ENCODE measurements at regions not wholly inside any gene's neighbourhood (a gene's known extent, or its start where the extent isn't known, plus 50 kb on each side); places are given as distances from the start of the nearest gene placed in this dataset.

DNA sequence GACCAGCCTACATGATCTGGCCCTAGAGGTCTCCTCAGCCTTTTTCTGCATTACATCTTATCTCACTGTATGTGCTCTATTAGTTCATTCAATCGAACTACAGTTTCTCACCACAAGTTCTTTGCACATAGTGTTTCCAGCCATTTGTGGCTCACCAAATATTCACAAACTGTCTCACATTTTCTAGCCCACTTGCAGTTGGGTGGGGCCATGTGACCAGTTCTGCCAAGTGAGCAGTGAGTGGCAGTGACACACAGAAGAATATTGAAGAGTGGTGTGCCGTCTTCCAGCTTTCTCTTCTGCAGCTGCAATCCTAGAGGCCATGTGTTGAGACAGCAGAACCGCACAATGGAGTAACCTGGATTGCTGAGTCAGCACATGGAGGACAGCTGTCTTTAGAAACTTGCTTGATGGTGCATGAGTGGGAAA, 103.2 kb upstream of the ZNF644 start (continued):
- no peak for TF ChIP-seq XRCC5 (IDR thresholded peaks at IDR 0.05; ENCODE audit: low read depth, low read length)
- TF ChIP-seq NUFIP1 (IDR thresholded peaks at IDR 0.05; ENCODE audit: partially characterized antibody), result no peak

DNA sequence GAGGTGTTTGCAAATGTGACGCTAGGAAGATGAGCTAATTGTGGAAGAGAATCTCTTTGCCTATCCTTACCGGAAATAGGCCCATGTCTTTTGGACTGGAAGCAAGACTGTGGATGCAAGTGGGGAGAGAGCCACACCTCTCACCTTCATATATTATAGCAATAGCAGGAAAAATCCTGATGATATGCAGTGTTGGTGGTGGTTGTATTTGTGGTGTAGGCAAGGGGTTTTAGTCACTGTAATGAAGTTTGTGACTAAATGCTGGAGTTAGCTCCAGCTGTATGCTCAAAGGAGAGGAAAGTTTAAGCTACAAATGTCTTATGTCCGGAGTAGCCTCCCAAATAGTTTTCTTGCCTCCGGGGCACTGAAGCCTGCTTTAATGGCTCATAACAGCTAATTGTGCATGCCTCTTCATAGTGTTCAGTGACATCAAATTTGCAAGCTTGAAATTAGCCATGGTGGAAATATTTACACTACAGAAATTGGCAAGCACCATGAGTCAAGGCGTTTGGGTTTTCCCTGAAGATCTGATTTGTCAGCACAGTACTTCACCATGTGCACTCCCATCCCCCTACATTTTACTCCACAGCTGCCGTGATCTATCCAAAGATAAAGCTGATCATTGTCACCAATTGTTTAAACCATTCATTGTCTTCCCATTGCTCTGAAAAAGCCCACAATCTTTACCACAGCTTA, 102.6 kb upstream of the ZNF644 start:
- no peaks in the 10 kb centered on the region for H3K79me2 ChIP-seq (ENCODE audit: control insufficient read depth, insufficient read depth, low read length)
- no peaks in the 10 kb centered on the region for H4K20me1 ChIP-seq (replicated peaks; ENCODE audit: control insufficient read depth, insufficient read depth, low read length)
- DNase-seq (ENCODE audit: extremely low read depth in 1 of 4, low spot score in 3 of 4) (no peak), ATAC-seq (no peak), FAIRE-seq (no peak)
- 1% methylated on average over 6 of the region's 6 CpGs for WGBS (ENCODE audit: insufficient coverage, low coverage, missing lambda C conversion rate)
- in situ Hi-C loops (cut with MboI), result no loop called here
- H3K27me3 ChIP-seq (ENCODE audit: control insufficient read depth in 2 of 2, insufficient read depth in 2 of 2, low read length in 2 of 2), result peaks cover 0 to 9% of the 10 kb centered on the region in 2 experiments; a peak in 3 of 5 replicates
- POLR2A ChIA-PET, result no interaction called here
- H3K4me2 ChIP-seq (ENCODE audit: insufficient read depth, low read length), result no peak overlapping the region
- no peaks in the 10 kb centered on the region for H3K9me1 ChIP-seq (ENCODE audit: control insufficient read depth, insufficient read depth, low read length)
- no peak overlapping the region for H3K27ac ChIP-seq (ENCODE audit: extremely low read depth, low read depth, low read length)
- H3K36me3 ChIP-seq (ENCODE audit: control insufficient read depth, insufficient read depth, low read length), result no peaks in the 10 kb centered on the region
- intact Hi-C loops (cut with micrococcal nuclease), result no loop called here
- no peak overlapping the region for H3K4me3 ChIP-seq
- no TSS peak for BruUV-seq (replicated peaks)
- no peaks in the 10 kb centered on the region for H3K4me1 ChIP-seq (replicated peaks in 1 of 2; ENCODE audit: control insufficient read depth in 2 of 2, insufficient read depth in 2 of 2, low read length in 2 of 2)
- no peak for TF ChIP-seq PHF21A (IDR thresholded peaks at IDR 0.05; ENCODE audit: borderline replicate concordance, low read depth)
- TF ChIP-seq ZBTB8A (IDR thresholded peaks at IDR 0.05; ENCODE audit: partially characterized antibody), result no peak
- TF ChIP-seq TAF15 (IDR thresholded peaks at IDR 0.05; ENCODE audit: low read depth, low read length), result no peak
- no peak for TF ChIP-seq PHF8 (IDR thresholded peaks at IDR 0.05; ENCODE audit: borderline replicate concordance, low read length)
- TF ChIP-seq SIN3B (IDR thresholded peaks at IDR 0.05; ENCODE audit: low read depth), result no peak
- no peak for TF ChIP-seq POLR2H (tag; IDR thresholded peaks at IDR 0.05; ENCODE audit: low read depth)
- no peak for TF ChIP-seq ZNF696 (CRISPR knock-in tag; conservative IDR thresholded peaks at IDR 0.05)
- TF ChIP-seq, protein P1, sequence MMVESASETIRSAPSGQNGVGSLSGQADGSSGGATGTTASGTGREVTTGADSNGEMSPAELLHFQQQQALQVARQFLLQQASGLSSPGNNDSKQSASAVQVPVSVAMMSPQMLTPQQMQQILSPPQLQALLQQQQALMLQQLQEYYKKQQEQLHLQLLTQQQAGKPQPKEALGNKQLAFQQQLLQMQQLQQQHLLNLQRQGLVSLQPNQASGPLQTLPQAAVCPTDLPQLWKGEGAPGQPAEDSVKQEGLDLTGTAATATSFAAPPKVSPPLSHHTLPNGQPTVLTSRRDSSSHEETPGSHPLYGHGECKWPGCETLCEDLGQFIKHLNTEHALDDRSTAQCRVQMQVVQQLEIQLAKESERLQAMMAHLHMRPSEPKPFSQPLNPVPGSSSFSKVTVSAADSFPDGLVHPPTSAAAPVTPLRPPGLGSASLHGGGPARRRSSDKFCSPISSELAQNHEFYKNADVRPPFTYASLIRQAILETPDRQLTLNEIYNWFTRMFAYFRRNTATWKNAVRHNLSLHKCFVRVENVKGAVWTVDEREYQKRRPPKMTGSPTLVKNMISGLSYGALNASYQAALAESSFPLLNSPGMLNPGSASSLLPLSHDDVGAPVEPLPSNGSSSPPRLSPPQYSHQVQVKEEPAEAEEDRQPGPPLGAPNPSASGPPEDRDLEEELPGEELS (CRISPR knock-in tag; IDR thresholded peaks at IDR 0.05; ENCODE audit: borderline replicate concordance), result no peak
- TF ChIP-seq BRCA1 (IDR thresholded peaks at IDR 0.05), result no peak
- TF ChIP-seq BRCA1 (CRISPR knock-in tag; IDR thresholded peaks at IDR 0.05), result no peak
- TF ChIP-seq, protein P2, sequence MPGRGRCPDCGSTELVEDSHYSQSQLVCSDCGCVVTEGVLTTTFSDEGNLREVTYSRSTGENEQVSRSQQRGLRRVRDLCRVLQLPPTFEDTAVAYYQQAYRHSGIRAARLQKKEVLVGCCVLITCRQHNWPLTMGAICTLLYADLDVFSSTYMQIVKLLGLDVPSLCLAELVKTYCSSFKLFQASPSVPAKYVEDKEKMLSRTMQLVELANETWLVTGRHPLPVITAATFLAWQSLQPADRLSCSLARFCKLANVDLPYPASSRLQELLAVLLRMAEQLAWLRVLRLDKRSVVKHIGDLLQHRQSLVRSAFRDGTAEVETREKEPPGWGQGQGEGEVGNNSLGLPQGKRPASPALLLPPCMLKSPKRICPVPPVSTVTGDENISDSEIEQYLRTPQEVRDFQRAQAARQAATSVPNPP (IDR thresholded peaks at IDR 0.05; ENCODE audit: borderline replicate concordance, insufficient read depth, insufficient read length), result no peak
- TF ChIP-seq XRCC5 (IDR thresholded peaks at IDR 0.05; ENCODE audit: low read depth, low read length), result no peak
- H2AFZ ChIP-seq (ENCODE audit: low read depth, low read length), result no peak overlapping the region
- CTCF ChIA-PET (ENCODE audit: low intra/inter-chr PET ratio), result no interaction called here
- H3K9me3 ChIP-seq (replicated peaks; ENCODE audit: control insufficient read depth, insufficient read depth, low read depth, low read length), result no peaks in the 10 kb centered on the region
- no peak overlapping the region for H3K9ac ChIP-seq (ENCODE audit: insufficient read depth in 1 of 2, low read depth in 2 of 2, low read length in 2 of 2)

Data from K562 (cell line).